GM21717 (cell line): ENCODE measurements at regions not wholly inside any gene's neighbourhood (a gene's known extent, or its start where the extent isn't known, plus 50 kb on each side); places are given as distances from the start of the nearest gene placed in this dataset.

Experiments
- ATAC-seq: cut with Tn5 transposase; IDR thresholded peaks from one replicate; pipeline ENCODE4 v1.9.1; 2021; ENCODE audit warnings: mild to moderate bottlenecking, moderate library complexity; ENCODE audit not compliant: unreplicated experiment

- ATAC-seq, result no peak
These were observed 830.8 kb upstream of the PTPRD start for GRCh38 chr9:11443631-11444030.

GRCh38 chr9:11457825-11458790, 845.3 kb upstream of the PTPRD start:
- no peak for ATAC-seq

- ATAC-seq, result no peak
These were observed 856.9 kb upstream of the PTPRD start for GRCh38 chr9:11469745-11470144.

GRCh38 chr9:11471321-11471720, 858.5 kb upstream of the PTPRD start:
- ATAC-seq, result no peak

- ATAC-seq, result no peak
These were observed 888.0 kb upstream of the PTPRD start for GRCh38 chr9:11500780-11501179.

GRCh38 chr9:11506980-11507379, 894.2 kb upstream of the PTPRD start:
- no peak for ATAC-seq

- ATAC-seq, result no peak
These were observed 924.8 kb upstream of the PTPRD start for GRCh38 chr9:11537566-11537965.

- no peak for ATAC-seq
These were observed 930.0 kb upstream of the PTPRD start for GRCh38 chr9:11542781-11543180.

- ATAC-seq, result no peak
These were observed 933.4 kb upstream of the PTPRD start for GRCh38 chr9:11546231-11546630.

- no peak for ATAC-seq
These were observed 936.6 kb upstream of the PTPRD start for GRCh38 chr9:11549311-11549794.

GRCh38 chr9:11551106-11551505, 938.3 kb upstream of the PTPRD start:
- no peak for ATAC-seq

- ATAC-seq, result no peak
These were observed 945.2 kb upstream of the PTPRD start for GRCh38 chr9:11558043-11558442.

GRCh38 chr9:11559001-11559776, 946.4 kb upstream of the PTPRD start:
- no peak for ATAC-seq

- no peak for ATAC-seq
These were observed 964.7 kb upstream of the PTPRD start for GRCh38 chr9:11577522-11577921.

- no peak for ATAC-seq
These were observed 983.0 kb upstream of the PTPRD start for GRCh38 chr9:11595756-11596155.

GRCh38 chr9:11618241-11618805, 1005.5 kb upstream of the PTPRD start:
- ATAC-seq, result no peak

- ATAC-seq, result no peak
These were observed 1019.9 kb upstream of the PTPRD start for GRCh38 chr9:11632691-11633090.

- no peak for ATAC-seq
These were observed 1034.0 kb upstream of the PTPRD start for GRCh38 chr9:11646831-11647230.

- ATAC-seq, result no peak
These were observed 1039.3 kb upstream of the TYRP1 start for GRCh38 chr9:11653867-11654266.

GRCh38 chr9:11663913-11664312, 1029.3 kb upstream of the TYRP1 start:
- ATAC-seq, result no peak

GRCh38 chr9:11676821-11677220, 1016.4 kb upstream of the TYRP1 start:
- no peak for ATAC-seq
